HCT116 (cell line): ENCODE measurements at regions not wholly inside any gene's neighbourhood (a gene's known extent, or its start where the extent isn't known, plus 50 kb on each side); places are given as distances from the start of the nearest gene placed in this dataset.
A peak's percentile ranks its signal among the peaks of the same experiment; 100 is the strongest.

Source experiments
- ATAC-seq: fragments of 200-7000 bp; cut with Tn5 transposase; 2 replicates; pipeline ENCODE4 v1.9.1; 2020; ENCODE audit warnings: mild to moderate bottlenecking, moderate library complexity
- BruUV-seq: library from RNA; stranded (reverse); fragments of 400-500 nt; replicated peaks from 2 replicates; lab custom pipeline; 2021; lab: Mats Ljungman, UMichigan
- CTCF ChIA-PET: fragments of 300-600 bp; sonication (Branson Sonifier 250); formaldehyde crosslinking; loops from one replicate; lab custom pipeline; 2021; ENCODE audit warnings: antibody characterized with exemption; lab: Charles Lee
- POLR2A ChIA-PET: fragments of 300-600, 350-600 bp; sonication (Branson Sonifier 250); formaldehyde crosslinking; loops from one replicate; lab custom pipeline; 2021; ENCODE audit warnings: antibody characterized with exemption; lab: Charles Lee
- RAD21 ChIA-PET, 2 experiments: fragments of 300-600 bp; sonication (Branson Sonifier 250); formaldehyde crosslinking; loops; one replicate each; lab custom pipeline; 2023; ENCODE audit warnings: low total read pairs in 2 of 2; ENCODE audit not compliant: uncharacterized antibody in 2 of 2, unreplicated experiment in 2 of 2, low non-redundant PET in 1 of 2; lab: Charles Lee
- DNase-seq: peaks from one replicate; pipeline ENCODE4 v3.0.0-alpha.2; 2010; ENCODE audit warnings: low read depth, low spot score
- H2AFZ ChIP-seq: fragments of 200-600 bp; shearing (Covaris generic), sonication (generic); 2 replicates; pipeline ENCODE4 v1.6.1; 2017; ENCODE audit warnings: low read depth, mixed run types, mixed read lengths, antibody characterized with exemption, low read length; ENCODE audit not compliant: poor library complexity, severe bottlenecking
- H3K27ac ChIP-seq: 2 replicates; pipeline ENCODE4 v1.5.1; 2012; ENCODE audit warnings: low read depth, low read length
- H3K27me3 ChIP-seq: fragments of 200-600 bp; sonication (generic); 2 replicates; pipeline ENCODE4 v1.6.1; 2016; ENCODE audit warnings: mixed run types, low read length, mixed read lengths; ENCODE audit not compliant: insufficient read depth
- H3K36me3 ChIP-seq, 2 experiments: fragments of 200-500 bp in 1 of 2; fragments of 200-600 bp in 1 of 2; sonication (Bioruptor generic) in 1 of 2; sonication (generic) in 1 of 2; 2 replicates each; pipeline versions ENCODE4 v1.5.1 to v1.6.1; 2014 to 2016; ENCODE audit warnings: low read length in 2 of 2, inconsistent platforms in 1 of 2, mixed read lengths in 1 of 2, mixed run types in 1 of 2; ENCODE audit not compliant: insufficient read depth in 2 of 2, control insufficient read depth in 1 of 2
- H3K4me1 ChIP-seq, 2 experiments: fragments of 200-600 bp in 1 of 2; sonication (generic) in 1 of 2; 2 replicates each; pipeline versions ENCODE4 v1.5.1 to v1.6.1; 2012 to 2017; ENCODE audit warnings: low read length in 2 of 2, inconsistent platforms in 1 of 2, mild to moderate bottlenecking in 1 of 2, mixed read lengths in 1 of 2, mixed run types in 1 of 2, moderate library complexity in 1 of 2; ENCODE audit not compliant: insufficient read depth in 2 of 2, control insufficient read depth in 1 of 2
- H3K4me2 ChIP-seq: fragments of 200-600 bp; sonication (generic); 2 replicates; pipeline ENCODE4 v1.6.1; 2017; ENCODE audit warnings: mixed run types, low read length, mixed read lengths
- H3K4me3 ChIP-seq, 2 experiments: fragments of 200-600 bp in 1 of 2; sonication (generic) in 1 of 2; replicated peaks in 1 of 2; 2 replicates each; pipeline ENCODE4 v1.5.1; 2011 to 2016; ENCODE audit warnings: low read length in 2 of 2, control low read depth in 1 of 2, low read depth in 1 of 2, mild to moderate bottlenecking in 1 of 2, mixed read lengths in 1 of 2, mixed run types in 1 of 2
- H3K79me2 ChIP-seq: fragments of 200-600 bp; sonication (generic); 2 replicates; pipeline ENCODE4 v1.6.1; 2017; ENCODE audit warnings: mild to moderate bottlenecking, mixed run types, low read length, moderate library complexity, mixed read lengths; ENCODE audit not compliant: insufficient read depth
- H3K9ac ChIP-seq: fragments of 200-600 bp; sonication (generic); 2 replicates; pipeline ENCODE4 v1.6.1; 2016; ENCODE audit warnings: low read length, mixed read lengths
- H3K9me2 ChIP-seq: fragments of 200-600 bp; sonication (generic), shearing (Covaris generic); 2 replicates; pipeline ENCODE4 v1.6.1; 2017; ENCODE audit warnings: mixed run types, mild to moderate bottlenecking, moderate library complexity; ENCODE audit not compliant: insufficient read depth
- H3K9me3 ChIP-seq, 2 experiments: fragments of 200-500 bp in 1 of 2; fragments of 200-600 bp in 1 of 2; sonication (Bioruptor generic) in 1 of 2; sonication (generic) in 1 of 2; 2 replicates each; pipeline ENCODE4 v1.6.1; 2014 to 2017; ENCODE audit warnings: low read length in 2 of 2, mixed read lengths in 2 of 2, inconsistent platforms in 1 of 2, low read depth in 1 of 2, mild to moderate bottlenecking in 1 of 2, mixed run types in 1 of 2, moderate library complexity in 1 of 2; ENCODE audit not compliant: control insufficient read depth in 1 of 2, insufficient read depth in 1 of 2
- H4K20me1 ChIP-seq: fragments of 200-600 bp; sonication (generic), shearing (Covaris generic); 2 replicates; pipeline ENCODE4 v1.6.1; 2017; ENCODE audit warnings: mixed run types, mild to moderate bottlenecking, moderate library complexity; ENCODE audit not compliant: insufficient read depth
- ATF3 ChIP-seq: IDR thresholded peaks from 2 replicates; pipeline ENCODE4 v1.6.1; 2012
- CEBPB ChIP-seq: IDR thresholded peaks from 2 replicates; pipeline ENCODE4 v1.6.1; 2012; ENCODE audit warnings: low read depth
- CTCF ChIP-seq, 3 experiments: fragments of 200-600 bp in 1 of 3; sonication (generic) in 1 of 3; IDR thresholded peaks in 2 of 3; conservative IDR thresholded peaks in 1 of 3; 2 replicates each; pipeline ENCODE4 v1.5.1; 2012 to 2017; ENCODE audit warnings: low read depth in 2 of 3, low read length in 2 of 3, antibody characterized with exemption in 1 of 3, borderline replicate concordance in 1 of 3, control low read depth in 1 of 3, mild to moderate bottlenecking in 1 of 3, mixed read lengths in 1 of 3, mixed run types in 1 of 3, moderate library complexity in 1 of 3; ENCODE audit not compliant: insufficient read depth in 1 of 3
- EGR1 ChIP-seq: IDR thresholded peaks from 2 replicates; pipeline ENCODE4 v1.6.1; 2012; ENCODE audit warnings: low read depth
- ELF1 ChIP-seq: IDR thresholded peaks from 2 replicates; pipeline ENCODE4 v1.6.1; 2012; ENCODE audit warnings: low read depth, borderline replicate concordance
- EZH2 ChIP-seq: fragments of 200-600 bp; sonication (generic); IDR thresholded peaks from 2 replicates; pipeline ENCODE4 v1.6.1; 2017; ENCODE audit warnings: antibody characterized with exemption, mixed run types
- EZH2phosphoT487 ChIP-seq: fragments of 200-600 bp; IDR thresholded peaks from 2 replicates; pipeline ENCODE4 v1.6.1; 2018; ENCODE audit warnings: antibody characterized with exemption, borderline replicate concordance
- JUND ChIP-seq: IDR thresholded peaks from 2 replicates; pipeline ENCODE4 v1.6.1; 2012
- MAX ChIP-seq: IDR thresholded peaks from 2 replicates; pipeline ENCODE4 v1.6.1; 2012
- POLR2A ChIP-seq: IDR thresholded peaks from 2 replicates; pipeline ENCODE4 v1.7.0; 2011; ENCODE audit warnings: borderline replicate concordance; ENCODE audit not compliant: insufficient read depth, insufficient read length; ENCODE audit errors: extremely low read depth
- POLR2AphosphoS5 ChIP-seq: IDR thresholded peaks from 2 replicates; pipeline ENCODE4 v1.6.1; 2011; ENCODE audit warnings: mild to moderate bottlenecking, low read depth, low read length, moderate library complexity
- REST ChIP-seq: IDR thresholded peaks from 2 replicates; pipeline ENCODE4 v1.6.1; 2012; ENCODE audit warnings: low read depth
- SIN3A ChIP-seq: IDR thresholded peaks from 2 replicates; pipeline ENCODE4 v1.6.1; 2012; ENCODE audit warnings: low read depth
- SP1 ChIP-seq: IDR thresholded peaks from 2 replicates; pipeline ENCODE4 v1.6.1; 2012; ENCODE audit warnings: low read depth
- SRF ChIP-seq: IDR thresholded peaks from 2 replicates; pipeline ENCODE4 v1.6.1; 2012; ENCODE audit warnings: low read depth
- TCF7L2 ChIP-seq: IDR thresholded peaks from 2 replicates; pipeline ENCODE4 v1.7.0; 2011; ENCODE audit warnings: borderline replicate concordance, inconsistent platforms; ENCODE audit not compliant: insufficient read depth, insufficient read length; ENCODE audit errors: extremely low read depth
- YY1 ChIP-seq: IDR thresholded peaks from 2 replicates; pipeline ENCODE4 v1.6.1; 2011; ENCODE audit warnings: low read length, low read depth, moderate library complexity, mild to moderate bottlenecking; ENCODE audit not compliant: insufficient replicate concordance; ENCODE audit errors: extremely low read depth
- ZFX ChIP-seq: fragments of 450-650 bp; IDR thresholded peaks from 2 replicates; pipeline ENCODE4 v1.6.1; 2017
- intact Hi-C: fragments of 100-400 bp; cut with micrococcal nuclease; formaldehyde crosslinking; loops from 2 replicates; pipeline ENCODE4 v1.10.0; 2022
- TF ChIP-seq, protein P1 (sequence below): IDR thresholded peaks from 2 replicates; pipeline ENCODE4 v1.6.1; 2011; ENCODE audit warnings: mild to moderate bottlenecking, low read length, moderate library complexity; ENCODE audit not compliant: insufficient replicate concordance; ENCODE audit errors: extremely low read depth

DNA sequence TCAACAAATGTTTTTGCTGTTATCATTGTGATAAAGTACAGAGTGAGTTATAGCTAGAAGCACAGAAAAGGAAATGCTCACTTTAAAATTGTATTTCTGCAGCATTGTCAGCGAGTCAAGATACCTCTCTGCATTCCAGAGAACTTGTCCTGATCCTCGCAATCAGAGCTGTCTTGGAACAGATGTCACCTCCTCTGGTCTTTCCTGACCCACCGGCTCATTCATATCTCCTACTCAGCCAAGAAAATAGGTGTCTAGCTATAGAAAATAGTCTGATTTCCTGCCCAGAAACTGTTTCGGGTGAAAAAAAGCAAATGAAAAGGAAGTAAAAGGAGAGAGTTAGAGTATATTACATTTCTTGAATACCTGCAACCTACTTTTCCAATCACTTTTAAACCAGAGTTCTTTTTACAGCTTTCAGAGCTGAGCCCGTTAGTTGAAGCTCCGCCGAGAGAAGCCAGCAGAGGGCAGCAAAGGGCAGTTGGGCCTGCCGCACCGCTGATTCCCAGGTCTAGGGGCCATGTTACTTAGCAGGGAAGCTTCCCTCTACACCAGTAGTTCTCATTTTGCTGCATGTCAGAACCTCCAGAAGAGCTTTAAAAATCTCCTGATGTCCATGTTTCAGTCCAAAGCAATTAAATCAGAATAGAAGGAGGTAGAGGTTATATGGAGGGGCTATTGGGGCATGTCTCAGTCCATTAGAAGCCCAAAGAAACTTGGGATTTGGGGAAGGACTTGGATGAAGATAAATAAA, 185.7 kb upstream of the THRB start:
- BruUV-seq = no TSS peak
- peak; percentile 96 for ATAC-seq
- H3K4me1 ChIP-seq = peaks cover 0 to 6% of the 10 kb centered on the region in 2 experiments; a peak in 1 of 4 replicates
- intact Hi-C loops = loop anchor here (2.0 to 5.0 kb wide), 3 partner anchors 416 to 793 kb away; no protein-coding TSS in a partner anchor
- H3K79me2 ChIP-seq = no peaks in the 10 kb centered on the region
- H3K9me3 ChIP-seq = no peaks in the 10 kb centered on the region
- no peak overlapping the region for H3K4me2 ChIP-seq
- ChIA-PET CTCF (interaction anchor here (0.6 to 2.3 kb wide), 21 partner anchors 8 to 789 kb away, joined by 3 to 11 read pairs (median 4); no protein-coding TSS in a partner anchor), RAD21 (no interaction called here), POLR2A (no interaction called here)
- no peaks in the 10 kb centered on the region for H3K9me2 ChIP-seq
- H4K20me1 ChIP-seq = no peaks in the 10 kb centered on the region
- peak; percentile 42 for DNase-seq
- no peaks in the 10 kb centered on the region for H3K27me3 ChIP-seq
- H3K36me3 ChIP-seq = no peaks in the 10 kb centered on the region
- no peak overlapping the region for H3K9ac ChIP-seq
- H3K27ac ChIP-seq = no peak overlapping the region
- peak overlapping the region; percentile 91 for H2AFZ ChIP-seq
- no peak overlapping the region for H3K4me3 ChIP-seq
- no peak for TF ChIP-seq EZH2
- TF ChIP-seq EZH2phosphoT487 = no peak
- TF ChIP-seq ELF1 = no peak
- TF ChIP-seq SRF = no peak
- TF ChIP-seq SIN3A = no peak
- no peak for TF ChIP-seq JUND
- TF ChIP-seq POLR2AphosphoS5 = no peak
- TF ChIP-seq YY1 = peak; percentile 55
- TF ChIP-seq, protein P1, sequence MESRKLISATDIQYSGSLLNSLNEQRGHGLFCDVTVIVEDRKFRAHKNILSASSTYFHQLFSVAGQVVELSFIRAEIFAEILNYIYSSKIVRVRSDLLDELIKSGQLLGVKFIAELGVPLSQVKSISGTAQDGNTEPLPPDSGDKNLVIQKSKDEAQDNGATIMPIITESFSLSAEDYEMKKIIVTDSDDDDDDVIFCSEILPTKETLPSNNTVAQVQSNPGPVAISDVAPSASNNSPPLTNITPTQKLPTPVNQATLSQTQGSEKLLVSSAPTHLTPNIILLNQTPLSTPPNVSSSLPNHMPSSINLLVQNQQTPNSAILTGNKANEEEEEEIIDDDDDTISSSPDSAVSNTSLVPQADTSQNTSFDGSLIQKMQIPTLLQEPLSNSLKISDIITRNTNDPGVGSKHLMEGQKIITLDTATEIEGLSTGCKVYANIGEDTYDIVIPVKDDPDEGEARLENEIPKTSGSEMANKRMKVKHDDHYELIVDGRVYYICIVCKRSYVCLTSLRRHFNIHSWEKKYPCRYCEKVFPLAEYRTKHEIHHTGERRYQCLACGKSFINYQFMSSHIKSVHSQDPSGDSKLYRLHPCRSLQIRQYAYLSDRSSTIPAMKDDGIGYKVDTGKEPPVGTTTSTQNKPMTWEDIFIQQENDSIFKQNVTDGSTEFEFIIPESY = no peak
- peak; percentile 48 to 93 (median 91); a peak in 5 of 6 replicates for TF ChIP-seq CTCF (IDR thresholded peaks at IDR 0.05 in 2 of 3, conservative IDR thresholded peaks at IDR 0.05 in 1 of 3; ENCODE audit: borderline replicate concordance in 1 of 3, insufficient read depth in 1 of 3, low read depth in 2 of 3, low read length in 2 of 3)
- no peak for TF ChIP-seq SP1
- TF ChIP-seq ZFX = no peak
- TF ChIP-seq ATF3 = no peak
- TF ChIP-seq MAX = no peak
- TF ChIP-seq TCF7L2 = no peak
- TF ChIP-seq REST = no peak
- no peak for TF ChIP-seq CEBPB
- TF ChIP-seq POLR2A = no peak
- no peak for TF ChIP-seq EGR1
